IMR-90 (cell line): ENCODE measurements at regions not wholly inside any gene's neighbourhood (a gene's known extent, or its start where the extent isn't known, plus 50 kb on each side); places are given as distances from the start of the nearest gene placed in this dataset.

Experiments used
- ATAC-seq: fragments of 200-7000 bp; cut with Tn5 transposase; 2 replicates; pipeline ENCODE4 v1.9.1; 2020; ENCODE audit warnings: low read depth, mild to moderate bottlenecking, moderate library complexity
- BruUV-seq: library from RNA; stranded (reverse); fragments of 400-500 nt; replicated peaks from 2 replicates; lab custom pipeline; 2021; lab: Mats Ljungman, UMichigan
- CTCF ChIA-PET: fragments of 300-600 bp; formaldehyde crosslinking; extraction: SDS; loops from one replicate; lab custom pipeline; 2021; ENCODE audit warnings: antibody characterized with exemption; lab: Yijun Ruan, JAX
- POLR2A ChIA-PET: fragments of 300-600 bp; sonication (Branson Sonifier 250); formaldehyde crosslinking; loops from one replicate; lab custom pipeline; 2022; ENCODE audit warnings: antibody characterized with exemption; ENCODE audit not compliant: unreplicated experiment; lab: Charles Lee
- DNase-seq: peaks from one replicate; pipeline ENCODE4 v3.0.0; 2013
- H2AFZ ChIP-seq: replicated peaks from 2 replicates; pipeline ENCODE3; 2013; ENCODE audit warnings: low read length, mild to moderate bottlenecking; ENCODE audit not compliant: poor library complexity
- H2AK5ac ChIP-seq: 2 replicates; pipeline ENCODE4 v1.6.1; 2013; ENCODE audit warnings: low read depth, low read length, inconsistent platforms
- H2AK9ac ChIP-seq: replicated peaks from 2 replicates; pipeline ENCODE3; 2013; ENCODE audit warnings: mild to moderate bottlenecking, low read depth, low read length, moderate library complexity; ENCODE audit not compliant: poor library complexity
- H2BK120ac ChIP-seq: 2 replicates; pipeline ENCODE4 v1.6.1; 2013; ENCODE audit warnings: low read depth, low read length, inconsistent platforms
- H2BK15ac ChIP-seq: 3 replicates; pipeline ENCODE4 v1.6.1; 2013; ENCODE audit warnings: low read depth, low read length, inconsistent platforms
- H2BK20ac ChIP-seq: 2 replicates; pipeline ENCODE4 v1.6.1; 2013; ENCODE audit warnings: low read depth, mild to moderate bottlenecking, inconsistent platforms, low read length, moderate library complexity
- H2BK5ac ChIP-seq: 2 replicates; pipeline ENCODE4 v1.6.1; 2013; ENCODE audit warnings: mild to moderate bottlenecking, low read depth, low read length, inconsistent platforms; ENCODE audit not compliant: poor library complexity, severe bottlenecking
- H3K14ac ChIP-seq: replicated peaks from 2 replicates; pipeline ENCODE4 v1.6.1; 2013; ENCODE audit warnings: low read depth, low read length, inconsistent platforms
- H3K18ac ChIP-seq: 2 replicates; pipeline ENCODE4 v1.6.1; 2013; ENCODE audit warnings: low read depth, low read length, control low read depth
- H3K23ac ChIP-seq: 2 replicates; pipeline ENCODE4 v1.6.1; 2013; ENCODE audit warnings: low read depth, low read length, inconsistent platforms
- H3K27ac ChIP-seq: 2 replicates; pipeline ENCODE4 v1.5.1; 2013; ENCODE audit warnings: mild to moderate bottlenecking, control low read depth, low read length; ENCODE audit not compliant: insufficient read depth
- H3K27me3 ChIP-seq: 2 replicates; pipeline ENCODE4 v1.6.1; 2013; ENCODE audit warnings: low read length; ENCODE audit not compliant: control insufficient read depth, insufficient read depth
- H3K36me3 ChIP-seq: 2 replicates; pipeline ENCODE4 v1.6.1; 2013; ENCODE audit warnings: low read length, mixed read lengths; ENCODE audit not compliant: control insufficient read depth, insufficient read depth
- H3K4ac ChIP-seq: 2 replicates; pipeline ENCODE4 v1.6.1; 2013; ENCODE audit warnings: low read depth, low read length, inconsistent platforms
- H3K4me1 ChIP-seq: 2 replicates; pipeline ENCODE4 v1.6.1; 2013; ENCODE audit warnings: low read length, mixed read lengths; ENCODE audit not compliant: control insufficient read depth, insufficient read depth
- H3K4me2 ChIP-seq: 2 replicates; pipeline ENCODE4 v1.6.1; 2013; ENCODE audit warnings: low read depth, mild to moderate bottlenecking, control low read depth, low read length, moderate library complexity
- H3K4me3 ChIP-seq: 2 replicates; pipeline ENCODE4 v1.5.1; 2013; ENCODE audit warnings: low read depth, mild to moderate bottlenecking, control low read depth, low read length, moderate library complexity; ENCODE audit not compliant: insufficient read depth
- H3K56ac ChIP-seq: 2 replicates; pipeline ENCODE4 v1.6.1; 2013; ENCODE audit warnings: low read length, inconsistent platforms; ENCODE audit not compliant: insufficient read depth; ENCODE audit errors: extremely low read depth
- H3K79me1 ChIP-seq, 2 experiments: 2 replicates each; pipeline ENCODE4 v1.6.1; 2013; ENCODE audit warnings: low read length in 2 of 2, inconsistent platforms in 1 of 2, low read depth in 1 of 2
- H3K9ac ChIP-seq: 2 replicates; pipeline ENCODE4 v1.6.1; 2013; ENCODE audit warnings: low read depth, low read length, control low read depth
- H3K9me1 ChIP-seq: 2 replicates; pipeline ENCODE4 v1.6.1; 2013; ENCODE audit warnings: low read length, inconsistent platforms; ENCODE audit not compliant: insufficient read depth
- H3K9me3 ChIP-seq: 2 replicates; pipeline ENCODE4 v1.6.1; 2013; ENCODE audit warnings: low read length; ENCODE audit not compliant: control insufficient read depth, insufficient read depth
- H4K20me1 ChIP-seq: 2 replicates; pipeline ENCODE4 v1.6.1; 2013; ENCODE audit warnings: low read length, inconsistent platforms; ENCODE audit not compliant: insufficient read depth
- H4K5ac ChIP-seq: 2 replicates; pipeline ENCODE4 v1.6.1; 2013; ENCODE audit warnings: mild to moderate bottlenecking, low read depth, low read length, control low read depth
- H4K8ac ChIP-seq, 2 experiments: 2 replicates each; pipeline ENCODE4 v1.6.1; 2013; ENCODE audit warnings: low read depth in 2 of 2, low read length in 2 of 2, control low read depth in 1 of 2, inconsistent platforms in 1 of 2
- H4K91ac ChIP-seq: 2 replicates; pipeline ENCODE4 v1.6.1; 2013; ENCODE audit warnings: low read depth, low read length, inconsistent platforms; ENCODE audit not compliant: insufficient read depth
- BHLHE40 ChIP-seq: fragments of 150-350 bp; IDR thresholded peaks from 2 replicates; pipeline ENCODE4 v1.6.1; 2016; ENCODE audit warnings: mild to moderate bottlenecking, low read depth, low read length
- CEBPB ChIP-seq: IDR thresholded peaks from 2 replicates; pipeline ENCODE4 v1.6.1; 2012; ENCODE audit warnings: low read depth, low read length, improper control_type of control experiment
- CHD1 ChIP-seq: IDR thresholded peaks from 2 replicates; pipeline ENCODE4 v1.6.1; 2012; ENCODE audit warnings: low read depth, low read length, improper control_type of control experiment
- CTCF ChIP-seq: conservative IDR thresholded peaks from 2 replicates; pipeline ENCODE4 v1.5.1; 2012; ENCODE audit warnings: mild to moderate bottlenecking, low read depth, low read length, improper control_type of control experiment
- ELK1 ChIP-seq: fragments of 150-350 bp; IDR thresholded peaks from 2 replicates; pipeline ENCODE4 v1.6.1; 2016; ENCODE audit warnings: low read depth, mild to moderate bottlenecking, low read length, moderate library complexity, borderline replicate concordance
- FOS ChIP-seq: fragments of 150-350 bp; IDR thresholded peaks from 2 replicates; pipeline ENCODE4 v1.6.1; 2016; ENCODE audit warnings: low read depth, low read length
- MAFK ChIP-seq: IDR thresholded peaks from 2 replicates; pipeline ENCODE4 v1.6.1; 2012; ENCODE audit warnings: low read depth, low read length, improper control_type of control experiment
- MAZ ChIP-seq: IDR thresholded peaks from 2 replicates; pipeline ENCODE4 v1.6.1; 2012; ENCODE audit warnings: low read depth, mild to moderate bottlenecking, low read length, improper control_type of control experiment, moderate library complexity, borderline replicate concordance
- MXI1 ChIP-seq: IDR thresholded peaks from 2 replicates; pipeline ENCODE4 v1.6.1; 2012; ENCODE audit warnings: low read depth, mild to moderate bottlenecking, low read length, moderate library complexity, borderline replicate concordance
- NFE2L2 ChIP-seq: fragments of 150-350 bp; IDR thresholded peaks from 2 replicates; pipeline ENCODE4 v1.6.1; 2016; ENCODE audit warnings: low read depth, mild to moderate bottlenecking, low read length
- POLR2A ChIP-seq: IDR thresholded peaks from 2 replicates; pipeline ENCODE4 v1.6.1; 2012; ENCODE audit warnings: mild to moderate bottlenecking, low read depth, low read length
- RAD21 ChIP-seq: IDR thresholded peaks from 2 replicates; pipeline ENCODE4 v1.6.1; 2012; ENCODE audit warnings: low read length, improper control_type of control experiment
- RCOR1 ChIP-seq: IDR thresholded peaks from 2 replicates; pipeline ENCODE4 v1.6.1; 2012; ENCODE audit warnings: mild to moderate bottlenecking, low read length, improper control_type of control experiment; ENCODE audit not compliant: insufficient replicate concordance
- RFX5 ChIP-seq: IDR thresholded peaks from 2 replicates; pipeline ENCODE4 v1.8.0; 2012; ENCODE audit warnings: low read depth, mild to moderate bottlenecking, low read length, moderate library complexity
- SMC3 ChIP-seq: fragments of 150-350 bp; IDR thresholded peaks from 2 replicates; pipeline ENCODE4 v1.6.1; 2016; ENCODE audit warnings: low read depth, mild to moderate bottlenecking, antibody characterized with exemption, low read length, moderate library complexity
- dilution Hi-C: fragments of 300-500 bp; cut with HindIII; formaldehyde crosslinking; loops from one replicate; pipeline ENCODE4 v1.14.3; 2018; ENCODE audit warnings: low sequenced_read_pairs; ENCODE audit not compliant: unreplicated experiment
- in situ Hi-C: fragments of 300-500 bp; cut with MboI; formaldehyde crosslinking; loops from 3 replicates; pipeline ENCODE4 v1.14.3; 2019; ENCODE audit warnings: low sequenced_read_pairs, inconsistent platforms, mixed read lengths
- intact Hi-C: fragments of 100-400 bp; cut with micrococcal nuclease; formaldehyde crosslinking; loops from 2 replicates; pipeline ENCODE4 v1.10.0; 2022

DNA sequence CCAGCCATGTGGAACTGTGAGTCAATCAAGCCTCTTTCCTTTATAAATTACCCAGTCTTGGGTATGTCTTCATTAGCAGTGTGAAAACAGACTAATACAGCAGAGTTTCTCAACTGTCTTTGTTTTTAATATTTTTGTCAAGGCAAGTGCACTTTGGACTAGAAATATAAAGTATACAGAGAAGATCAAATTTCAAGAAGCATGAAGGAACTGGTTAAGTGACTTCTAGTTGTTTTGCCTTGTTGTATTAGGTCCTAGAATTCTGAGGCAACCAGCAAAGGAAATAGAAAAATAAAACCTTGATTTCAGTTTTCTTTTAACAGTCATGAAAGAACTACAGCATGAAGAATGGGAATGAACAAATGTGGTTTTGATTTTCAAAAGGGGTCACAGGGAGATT, 131.1 kb upstream of the PTGFR start:
- no peak overlapping the region for H2AK5ac ChIP-seq
- no peak for ATAC-seq

More for the DNA sequence above, 131.1 kb upstream of the PTGFR start:
- no peak overlapping the region for H2BK15ac ChIP-seq
- no peak overlapping the region for H3K14ac ChIP-seq
- no peaks in the 10 kb centered on the region for H4K20me1 ChIP-seq
- no peak overlapping the region for H3K27ac ChIP-seq
- H2AK9ac ChIP-seq, result no peak overlapping the region
- H3K79me1 ChIP-seq, result no peaks in the 10 kb centered on the region
- H3K27me3 ChIP-seq, result no peaks in the 10 kb centered on the region
- no peak overlapping the region for H4K5ac ChIP-seq
- no peak overlapping the region for H4K8ac ChIP-seq
- H3K23ac ChIP-seq, result no peak overlapping the region
- intact Hi-C loops (loop anchor here (10.0 kb wide), 1 partner anchor 135 kb away; no protein-coding TSS in a partner anchor), dilution Hi-C loops (no loop called here), in situ Hi-C loops (no loop called here)
- H3K56ac ChIP-seq, result no peak overlapping the region
- no peak overlapping the region for H2AFZ ChIP-seq
- ChIA-PET CTCF (no interaction called here), POLR2A (no interaction called here)
- no peak overlapping the region for H2BK20ac ChIP-seq
- H3K9ac ChIP-seq, result no peak overlapping the region
- H3K18ac ChIP-seq, result peak overlapping the region; percentile 76; the same call in 1 of the 2 replicates
- no peak overlapping the region for H4K91ac ChIP-seq
- DNase-seq, result no peak
- no peak overlapping the region for H3K4me3 ChIP-seq
- H3K4me2 ChIP-seq, result no peak overlapping the region
- H3K9me3 ChIP-seq, result no peaks in the 10 kb centered on the region
- no peak overlapping the region for H2BK120ac ChIP-seq
- no peaks in the 10 kb centered on the region for H3K9me1 ChIP-seq
- H3K36me3 ChIP-seq, result no peaks in the 10 kb centered on the region
- no peak overlapping the region for H3K4ac ChIP-seq
- peaks cover 2% of the 10 kb centered on the region for H3K4me1 ChIP-seq
- TF ChIP-seq MAZ (no peak), BHLHE40 (no peak), SMC3 (no peak), MXI1 (no peak), MAFK (no peak), CEBPB (no peak), NFE2L2 (no peak), RFX5 (no peak), CTCF (no peak), RCOR1 (no peak), FOS (no peak), ELK1 (no peak), RAD21 (no peak), CHD1 (no peak), POLR2A (no peak)
- no TSS peak for BruUV-seq
- no peak overlapping the region for H2BK5ac ChIP-seq
